Colonic mucosa (tissue), 4 donors: ENCODE measurements at regions not wholly inside any gene's neighbourhood (a gene's known extent, or its start where the extent isn't known, plus 50 kb on each side); places are given as distances from the start of the nearest gene placed in this dataset.

Experiments used
- DNase-seq: peaks from one replicate; pipeline ENCODE4 v3.0.0-alpha.2; 2020
- H3K27ac ChIP-seq: fragments of 200-600 bp; one replicate; pipeline ENCODE4 v1.8.0; 2021
- H3K27me3 ChIP-seq: fragments of 200-600 bp; one replicate; pipeline ENCODE4 v1.8.0; 2021
- H3K36me3 ChIP-seq: fragments of 200-600 bp; one replicate; pipeline ENCODE4 v1.8.0; 2021
- H3K4me1 ChIP-seq: fragments of 200-600 bp; one replicate; pipeline ENCODE4 v1.8.0; 2021; ENCODE audit warnings: mild to moderate bottlenecking
- H3K4me3 ChIP-seq: fragments of 200-600 bp; one replicate; pipeline ENCODE4 v1.8.0; 2021
- H3K9ac ChIP-seq, 2 donors: one replicate each; pipeline ENCODE4 v1.7.0; 2013; ENCODE audit warnings: control low read depth in 2 of 2, low read depth in 2 of 2, low read length in 2 of 2
- H3K9me3 ChIP-seq: fragments of 200-600 bp; one replicate; pipeline ENCODE4 v1.8.0; 2021
- CTCF ChIP-seq: fragments of 200-600 bp; IDR thresholded peaks from one replicate; pipeline ENCODE4 v1.8.0; 2022; ENCODE audit warnings: antibody characterized with exemption, mild to moderate bottlenecking
- intact Hi-C: fragments of 100-400 bp; cut with DNase I; formaldehyde crosslinking; loops from one replicate; pipeline ENCODE4 v1.14.1; 2022
- donor health status: healthy.
- donor health status: DM: no; HTN: no; CAD: no.
- donor health status: DM: no; HTN: no; CAD: no.

DNA sequence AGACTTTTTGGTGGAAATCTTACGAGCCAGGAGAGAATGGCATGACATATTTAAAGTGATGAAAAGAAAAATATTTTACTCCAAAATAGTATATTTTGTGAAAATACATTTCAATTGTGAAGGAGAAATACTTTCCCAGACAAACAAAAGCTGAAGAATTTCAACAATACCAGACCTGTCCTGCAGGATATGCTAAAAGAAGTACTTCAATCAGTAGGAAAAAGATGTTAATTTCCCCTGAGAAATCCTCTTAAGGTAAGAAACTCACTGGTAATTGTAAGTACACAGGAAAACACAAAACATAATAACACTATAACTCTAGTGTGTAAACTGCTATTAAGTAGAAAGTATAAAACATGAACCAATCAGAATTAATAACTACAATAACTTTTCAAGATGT, 341.8 kb upstream of the GJE1 start:
- DNase-seq = no peak
- Histone ChIP-seq H3K36me3 (no peaks in the 10 kb centered on the region), H3K9me3 (no peaks in the 10 kb centered on the region), H3K27me3 (no peaks in the 10 kb centered on the region), H3K9ac (no peak overlapping the region), H3K4me3 (no peak overlapping the region), H3K27ac (no peak overlapping the region), H3K4me1 (no peaks in the 10 kb centered on the region)
- intact Hi-C loops = no loop called here
- no peak for TF ChIP-seq CTCF

- Histone ChIP-seq H3K4me1 (no peaks in the 10 kb centered on the region), H3K9ac (no peak overlapping the region), H3K4me3 (no peak overlapping the region), H3K36me3 (no peaks in the 10 kb centered on the region), H3K27ac (no peak overlapping the region), H3K27me3 (no peaks in the 10 kb centered on the region), H3K9me3 (no peaks in the 10 kb centered on the region)
- TF ChIP-seq CTCF = no peak
- intact Hi-C loops = no loop called here
- DNase-seq = no peak
Observed at GRCh38 chr6:141788096-141788495, 344.6 kb upstream of the GJE1 start.

GRCh38 chr6:141783585-141783984, 349.1 kb upstream of the GJE1 start:
- TF ChIP-seq CTCF = no peak
- no peak overlapping the region for H3K4me3 ChIP-seq
- H3K27me3 ChIP-seq = no peaks in the 10 kb centered on the region
- no peaks in the 10 kb centered on the region for H3K9me3 ChIP-seq
- no peaks in the 10 kb centered on the region for H3K36me3 ChIP-seq
- H3K27ac ChIP-seq = no peak overlapping the region
- H3K4me1 ChIP-seq = no peaks in the 10 kb centered on the region
- no peak for DNase-seq
- intact Hi-C loops = no loop called here
- no peak overlapping the region for H3K9ac ChIP-seq

GRCh38 chr6:141780296-141780695, 352.4 kb upstream of the GJE1 start:
- Histone ChIP-seq H3K4me1 (no peaks in the 10 kb centered on the region), H3K9ac (no peak overlapping the region), H3K9me3 (no peaks in the 10 kb centered on the region), H3K27me3 (no peaks in the 10 kb centered on the region), H3K36me3 (no peaks in the 10 kb centered on the region), H3K27ac (no peak overlapping the region), H3K4me3 (no peak overlapping the region)
- DNase-seq = no peak
- intact Hi-C loops = no loop called here
- TF ChIP-seq CTCF = no peak

GRCh38 chr6:141764388-141764787, 368.3 kb upstream of the GJE1 start:
- Histone ChIP-seq H3K4me1 (no peaks in the 10 kb centered on the region), H3K27me3 (no peaks in the 10 kb centered on the region), H3K27ac (no peak overlapping the region), H3K9me3 (no peaks in the 10 kb centered on the region), H3K4me3 (no peak overlapping the region), H3K36me3 (no peaks in the 10 kb centered on the region), H3K9ac (no peak overlapping the region)
- no peak for DNase-seq
- TF ChIP-seq CTCF = no peak
- intact Hi-C loops = no loop called here

- no peaks in the 10 kb centered on the region for H3K27me3 ChIP-seq
- no peak overlapping the region for H3K27ac ChIP-seq
- no peak overlapping the region for H3K4me3 ChIP-seq
- no peak for DNase-seq
- no peak overlapping the region for H3K9ac ChIP-seq
- no peaks in the 10 kb centered on the region for H3K9me3 ChIP-seq
- no peaks in the 10 kb centered on the region for H3K36me3 ChIP-seq
- no peaks in the 10 kb centered on the region for H3K4me1 ChIP-seq
- no peak for TF ChIP-seq CTCF
- intact Hi-C loops = no loop called here
Observed at GRCh38 chr6:141758430-141758829, 374.3 kb upstream of the GJE1 start.
